Neural cell (in vitro differentiated cells): ENCODE measurements at regions not wholly inside any gene's neighbourhood (a gene's known extent, or its start where the extent isn't known, plus 50 kb on each side); places are given as distances from the start of the nearest gene placed in this dataset.
"Not testable (repeated sequence)": the region's sequence is repeated elsewhere in the genome, so short reads cannot be mapped to it uniquely, and the experiment has no call there.

Experiments
- EP300 ChIP-seq: fragments of 450-650 bp; conservative IDR thresholded peaks from 2 replicates; pipeline ENCODE4 v1.6.1; 2014; ENCODE audit warnings: antibody characterized with exemption, mild to moderate bottlenecking, moderate library complexity; ENCODE audit not compliant: poor library complexity, severe bottlenecking
- EZH2 ChIP-seq: fragments of 200-600, 300-800 bp; shearing (Covaris generic), sonication (generic); IDR thresholded peaks from 2 replicates; pipeline ENCODE4 v1.6.1; 2014; ENCODE audit warnings: antibody characterized with exemption, low read length, borderline replicate concordance, mild to moderate bottlenecking; ENCODE audit not compliant: insufficient read depth, poor library complexity, severe bottlenecking
- POLR2AphosphoS5 ChIP-seq: IDR thresholded peaks from 2 replicates; pipeline ENCODE4 v1.6.1; 2012
- SMC3 ChIP-seq: fragments of 450-650 bp; conservative IDR thresholded peaks from 2 replicates; pipeline ENCODE4 v1.6.1; 2014; ENCODE audit warnings: antibody characterized with exemption, mild to moderate bottlenecking, moderate library complexity; ENCODE audit not compliant: poor library complexity
- TF ChIP-seq, protein P1 (sequence below): fragments of 450-650 bp; IDR thresholded peaks from 2 replicates; pipeline ENCODE4 v1.5.1; 2014; ENCODE audit warnings: antibody characterized with exemption, mild to moderate bottlenecking, moderate library complexity; ENCODE audit not compliant: poor library complexity, severe bottlenecking
- TF ChIP-seq, protein P2 (sequence below): IDR thresholded peaks from 2 replicates; pipeline ENCODE4 v1.6.1; 2012; ENCODE audit warnings: borderline replicate concordance

DNA sequence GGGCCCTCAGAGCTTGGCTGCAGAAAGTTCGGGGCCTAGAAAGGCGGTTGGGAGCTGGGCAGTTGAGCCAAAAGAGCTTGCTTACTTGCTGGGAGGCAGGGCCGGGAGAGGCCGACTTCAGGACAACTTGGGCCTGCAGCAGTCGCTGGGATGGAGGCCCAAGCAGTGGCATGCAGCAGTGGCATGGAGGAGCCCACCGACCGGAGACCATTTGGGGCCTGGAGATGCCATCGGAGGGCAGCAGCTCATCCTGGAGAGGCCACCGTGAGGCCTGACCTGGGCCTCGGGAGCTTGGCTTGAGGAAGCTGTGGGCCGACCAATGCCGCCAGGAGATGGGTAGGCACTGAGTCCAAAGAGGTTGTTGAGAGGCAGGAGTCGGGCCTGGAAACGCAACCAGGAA, 200.0 kb downstream of the CEP170 start:
- not testable (repeated sequence) for TF ChIP-seq EZH2, SMC3, POLR2AphosphoS5, EP300
- TF ChIP-seq, protein P1, sequence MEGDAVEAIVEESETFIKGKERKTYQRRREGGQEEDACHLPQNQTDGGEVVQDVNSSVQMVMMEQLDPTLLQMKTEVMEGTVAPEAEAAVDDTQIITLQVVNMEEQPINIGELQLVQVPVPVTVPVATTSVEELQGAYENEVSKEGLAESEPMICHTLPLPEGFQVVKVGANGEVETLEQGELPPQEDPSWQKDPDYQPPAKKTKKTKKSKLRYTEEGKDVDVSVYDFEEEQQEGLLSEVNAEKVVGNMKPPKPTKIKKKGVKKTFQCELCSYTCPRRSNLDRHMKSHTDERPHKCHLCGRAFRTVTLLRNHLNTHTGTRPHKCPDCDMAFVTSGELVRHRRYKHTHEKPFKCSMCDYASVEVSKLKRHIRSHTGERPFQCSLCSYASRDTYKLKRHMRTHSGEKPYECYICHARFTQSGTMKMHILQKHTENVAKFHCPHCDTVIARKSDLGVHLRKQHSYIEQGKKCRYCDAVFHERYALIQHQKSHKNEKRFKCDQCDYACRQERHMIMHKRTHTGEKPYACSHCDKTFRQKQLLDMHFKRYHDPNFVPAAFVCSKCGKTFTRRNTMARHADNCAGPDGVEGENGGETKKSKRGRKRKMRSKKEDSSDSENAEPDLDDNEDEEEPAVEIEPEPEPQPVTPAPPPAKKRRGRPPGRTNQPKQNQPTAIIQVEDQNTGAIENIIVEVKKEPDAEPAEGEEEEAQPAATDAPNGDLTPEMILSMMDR = not testable (repeated sequence)
- TF ChIP-seq, protein P2, sequence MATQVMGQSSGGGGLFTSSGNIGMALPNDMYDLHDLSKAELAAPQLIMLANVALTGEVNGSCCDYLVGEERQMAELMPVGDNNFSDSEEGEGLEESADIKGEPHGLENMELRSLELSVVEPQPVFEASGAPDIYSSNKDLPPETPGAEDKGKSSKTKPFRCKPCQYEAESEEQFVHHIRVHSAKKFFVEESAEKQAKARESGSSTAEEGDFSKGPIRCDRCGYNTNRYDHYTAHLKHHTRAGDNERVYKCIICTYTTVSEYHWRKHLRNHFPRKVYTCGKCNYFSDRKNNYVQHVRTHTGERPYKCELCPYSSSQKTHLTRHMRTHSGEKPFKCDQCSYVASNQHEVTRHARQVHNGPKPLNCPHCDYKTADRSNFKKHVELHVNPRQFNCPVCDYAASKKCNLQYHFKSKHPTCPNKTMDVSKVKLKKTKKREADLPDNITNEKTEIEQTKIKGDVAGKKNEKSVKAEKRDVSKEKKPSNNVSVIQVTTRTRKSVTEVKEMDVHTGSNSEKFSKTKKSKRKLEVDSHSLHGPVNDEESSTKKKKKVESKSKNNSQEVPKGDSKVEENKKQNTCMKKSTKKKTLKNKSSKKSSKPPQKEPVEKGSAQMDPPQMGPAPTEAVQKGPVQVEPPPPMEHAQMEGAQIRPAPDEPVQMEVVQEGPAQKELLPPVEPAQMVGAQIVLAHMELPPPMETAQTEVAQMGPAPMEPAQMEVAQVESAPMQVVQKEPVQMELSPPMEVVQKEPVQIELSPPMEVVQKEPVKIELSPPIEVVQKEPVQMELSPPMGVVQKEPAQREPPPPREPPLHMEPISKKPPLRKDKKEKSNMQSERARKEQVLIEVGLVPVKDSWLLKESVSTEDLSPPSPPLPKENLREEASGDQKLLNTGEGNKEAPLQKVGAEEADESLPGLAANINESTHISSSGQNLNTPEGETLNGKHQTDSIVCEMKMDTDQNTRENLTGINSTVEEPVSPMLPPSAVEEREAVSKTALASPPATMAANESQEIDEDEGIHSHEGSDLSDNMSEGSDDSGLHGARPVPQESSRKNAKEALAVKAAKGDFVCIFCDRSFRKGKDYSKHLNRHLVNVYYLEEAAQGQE = not testable (repeated sequence)
